ENCODE measurements at regions not wholly inside any gene's neighbourhood (a gene's known extent, or its start where the extent isn't known, plus 50 kb on each side); places are given as distances from the start of the nearest gene placed in this dataset.
"Not testable (repeated sequence)": the region's sequence is repeated elsewhere in the genome, so short reads cannot be mapped to it uniquely, and the experiment has no call there.

DNA sequence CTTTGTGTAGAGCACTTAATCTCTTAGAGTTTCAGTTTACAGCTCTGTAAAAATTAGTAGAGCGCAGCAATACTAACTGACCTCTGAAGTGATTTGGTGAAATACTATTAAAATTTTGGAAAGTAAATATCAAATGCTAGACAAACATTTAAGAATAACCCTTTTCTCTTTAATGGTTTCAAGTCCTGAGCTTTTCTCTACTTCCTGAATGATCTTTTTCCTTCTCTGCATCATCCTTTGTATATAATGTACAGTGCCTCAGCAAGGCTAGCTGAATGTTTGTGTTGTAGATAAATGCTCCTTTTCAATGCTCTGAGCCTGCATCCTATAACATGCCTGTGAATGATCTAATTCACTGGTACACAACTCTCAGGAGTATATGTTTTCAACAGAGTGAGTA is 272.9 kb downstream of the ADGRL2 start:
- no peak for DNase-seq (ENCODE audit: low spot score)

GRCh38 chr1:82073071-82073470 is 272.3 kb downstream of the ADGRL2 start:
- no peak for DNase-seq (ENCODE audit: low spot score)

GRCh38 chr1:82065916-82066315 is 265.2 kb downstream of the ADGRL2 start:
- no peak for DNase-seq (ENCODE audit: low spot score)

DNA sequence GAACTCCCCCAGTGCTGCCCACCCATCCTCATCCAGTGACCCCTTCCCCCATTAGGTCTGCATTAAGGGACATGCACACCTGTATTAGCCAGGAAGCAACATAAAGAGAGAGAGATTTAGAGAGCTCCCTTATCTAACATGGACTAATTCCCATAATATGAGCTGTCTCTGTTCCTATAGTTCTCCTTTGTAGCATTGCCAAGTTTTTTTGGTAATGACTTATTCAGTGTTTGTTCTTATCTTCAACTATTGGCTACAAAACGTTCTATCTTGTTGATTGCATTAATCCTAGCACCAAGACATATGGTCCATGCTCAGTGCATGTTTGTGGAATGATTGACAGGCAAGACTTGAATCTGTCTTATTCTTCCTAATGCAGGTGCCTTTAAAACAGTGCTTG is 264.0 kb downstream of the ADGRL2 start:
- DNase-seq (ENCODE audit: low spot score): no peak

GRCh38 chr1:82062206-82062605 is 261.5 kb downstream of the ADGRL2 start:
- no peak for DNase-seq (ENCODE audit: low spot score)

DNA sequence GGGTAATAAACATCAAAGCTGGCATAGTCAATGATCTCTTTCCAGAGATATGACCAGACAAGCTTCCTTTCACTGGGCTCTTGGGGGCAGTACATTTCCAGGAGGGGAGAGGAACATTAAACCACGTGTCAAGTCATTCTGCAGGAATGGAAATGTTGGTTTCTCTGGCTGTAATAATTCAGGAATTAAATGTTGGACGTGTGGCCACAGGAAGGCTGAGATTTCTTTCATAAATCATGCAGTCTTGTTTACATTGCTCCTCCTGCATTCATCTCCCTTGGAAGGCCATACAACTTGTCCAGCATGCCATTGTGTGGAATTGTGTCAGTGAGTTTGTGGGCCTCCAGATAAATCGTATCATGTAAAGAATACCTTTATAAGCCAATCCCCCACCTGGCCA is 259.2 kb downstream of the ADGRL2 start:
- DNase-seq (ENCODE audit: low spot score): peak; percentile 13

GRCh38 chr1:82057011-82057410 is 256.3 kb downstream of the ADGRL2 start:
- DNase-seq (ENCODE audit: low spot score): no peak

- not testable (repeated sequence) for DNase-seq (ENCODE audit: low spot score)
Observed at GRCh38 chr1:82055375-82055774, 254.6 kb downstream of the ADGRL2 start.

DNA sequence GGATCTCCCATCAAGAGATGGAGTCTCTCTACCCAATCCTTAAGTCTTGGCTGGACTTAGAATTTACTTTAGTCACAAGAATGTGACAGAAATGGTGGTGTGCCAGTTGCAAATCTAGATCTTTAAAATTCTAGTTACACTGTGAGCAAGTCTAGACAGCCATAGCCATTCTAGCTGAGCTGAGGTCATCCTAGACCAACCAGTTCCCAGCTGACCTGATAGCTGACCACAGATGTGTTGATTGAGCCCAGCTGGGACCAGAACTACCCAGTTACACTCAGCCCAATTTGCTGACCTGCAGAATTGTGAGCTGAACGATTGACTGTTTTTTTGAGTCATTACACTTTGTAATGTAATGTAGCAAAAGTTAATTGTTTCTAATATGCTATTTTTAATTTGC is 251.8 kb downstream of the ADGRL2 start:
- no peak for DNase-seq (ENCODE audit: low spot score)

- no peak for DNase-seq (ENCODE audit: low spot score)
Observed at GRCh38 chr1:82048596-82048995, 247.9 kb downstream of the ADGRL2 start.

- DNase-seq (ENCODE audit: low spot score): no peak
Observed at GRCh38 chr1:82045221-82045620, 244.5 kb downstream of the ADGRL2 start.

DNA sequence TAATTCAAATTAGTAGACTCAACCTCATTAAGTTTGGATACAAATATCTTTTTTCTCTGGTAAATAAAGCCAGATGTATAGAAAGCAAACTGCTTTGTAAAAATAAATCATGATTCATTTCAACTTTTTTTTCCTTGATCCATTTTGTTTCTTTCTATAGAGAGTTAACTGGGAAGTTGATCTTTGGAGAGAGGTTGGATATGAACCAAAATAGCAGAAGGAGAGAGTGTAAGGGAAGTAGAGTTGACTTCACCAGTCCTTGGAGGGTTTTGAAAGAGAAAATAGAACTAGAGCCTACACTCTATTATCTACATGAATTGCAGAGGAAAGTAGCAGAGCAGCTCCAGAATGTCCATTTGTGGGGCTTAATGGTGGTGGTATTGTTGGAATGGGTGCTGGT is 243.8 kb downstream of the ADGRL2 start:
- no peak for DNase-seq (ENCODE audit: low spot score)

DNA sequence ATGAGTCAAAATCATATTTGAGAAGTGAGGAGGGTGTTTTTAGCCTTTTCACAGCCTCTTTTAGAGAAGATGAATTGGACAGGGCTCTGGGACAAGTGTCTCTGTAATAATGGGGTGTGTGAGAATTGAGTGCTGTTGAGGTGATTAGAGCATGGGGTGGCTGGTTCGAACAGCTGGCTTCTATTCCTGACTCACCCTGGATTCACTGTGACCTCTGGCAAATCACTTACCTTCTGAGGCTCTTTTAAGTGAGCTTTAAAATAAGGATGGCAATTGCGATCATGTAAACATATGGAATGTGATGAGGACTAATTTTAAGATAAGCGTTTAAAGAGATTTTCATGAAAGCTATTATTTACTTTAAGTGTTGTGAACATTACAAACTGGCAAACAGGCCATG is 243.4 kb downstream of the ADGRL2 start:
- DNase-seq (ENCODE audit: low spot score): no peak

DNA sequence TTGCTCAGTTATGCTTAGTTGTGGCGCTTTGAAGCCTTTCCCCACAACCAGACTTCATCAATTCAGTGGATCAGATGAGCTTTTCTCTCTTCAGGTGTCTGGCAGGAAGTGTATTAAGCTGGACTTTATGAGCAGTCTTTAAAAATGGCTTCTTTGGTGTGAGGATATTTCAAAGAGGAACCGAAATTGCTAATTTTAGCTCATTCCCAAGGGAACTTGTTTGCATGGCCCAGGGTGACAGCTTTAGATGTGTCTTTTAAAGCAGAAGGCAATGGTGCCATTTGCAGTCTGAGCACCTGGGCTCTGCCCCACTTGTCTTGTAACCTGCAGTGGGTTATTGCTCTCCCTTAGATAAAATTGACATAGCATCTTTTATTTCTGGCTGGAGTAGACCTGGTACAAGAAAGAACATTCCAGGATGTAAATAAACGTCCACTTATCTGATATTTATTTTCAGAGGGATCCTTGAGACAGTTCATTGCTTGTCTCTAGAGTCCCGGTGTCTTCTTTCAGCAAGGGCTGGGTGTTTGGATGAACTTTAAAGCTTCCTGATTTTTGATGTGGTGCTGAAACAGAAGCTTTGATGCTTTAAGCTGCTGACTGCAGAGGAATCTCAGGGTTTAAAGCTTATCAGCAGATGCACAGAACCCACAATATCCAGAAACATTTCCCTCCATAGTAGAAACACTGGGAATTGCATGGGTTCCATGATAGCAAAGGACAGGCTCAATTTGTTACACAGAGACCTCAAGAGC is 241.7 kb downstream of the ADGRL2 start:
- no peak for DNase-seq (ENCODE audit: low spot score)

Data from A172 (cell line).